Smooth muscle cell (in vitro differentiated cells): ENCODE measurements at regions not wholly inside any gene's neighbourhood (a gene's known extent, or its start where the extent isn't known, plus 50 kb on each side); places are given as distances from the start of the nearest gene placed in this dataset.

Source experiments
- DNase-seq: peaks from one replicate; lab custom pipeline; 2025; ENCODE audit not compliant: unreplicated experiment; lab: John Stamatoyannopoulos, UW
- H2AFZ ChIP-seq: fragments of 200-600 bp; sonication (generic); 2 replicates; pipeline ENCODE4 v1.6.0; 2016; ENCODE audit warnings: antibody characterized with exemption, low read depth, mild to moderate bottlenecking
- H3F3A ChIP-seq: fragments of 200-600 bp; sonication (generic); 2 replicates; pipeline ENCODE4 v1.6.0; 2017; ENCODE audit warnings: antibody characterized with exemption, low read depth
- H3K27ac ChIP-seq: fragments of 200-600 bp; sonication (generic); 2 replicates; pipeline ENCODE4 v1.5.1; 2016; ENCODE audit warnings: low read depth, mild to moderate bottlenecking
- H3K27me3 ChIP-seq: fragments of 200-600 bp; sonication (generic); 2 replicates; pipeline ENCODE4 v1.6.1; 2016; ENCODE audit warnings: low read depth, mild to moderate bottlenecking
- H3K36me3 ChIP-seq: fragments of 200-600 bp; sonication (generic); 2 replicates; pipeline ENCODE4 v1.5.1; 2016; ENCODE audit warnings: low read depth
- H3K4me1 ChIP-seq: fragments of 200-600 bp; sonication (generic); 2 replicates; pipeline ENCODE4 v1.5.1; 2016; ENCODE audit warnings: low read depth
- H3K4me2 ChIP-seq: fragments of 200-600 bp; sonication (generic); 2 replicates; pipeline ENCODE4 v1.6.0; 2016; ENCODE audit warnings: mild to moderate bottlenecking
- H3K4me3 ChIP-seq: fragments of 200-600 bp; sonication (generic); 2 replicates; pipeline ENCODE4 v1.5.1; 2016; ENCODE audit warnings: mild to moderate bottlenecking
- H3K79me2 ChIP-seq: fragments of 200-600 bp; sonication (generic); 2 replicates; pipeline ENCODE4 v1.6.0; 2016; ENCODE audit warnings: low read depth, mild to moderate bottlenecking
- H3K9ac ChIP-seq: fragments of 200-600 bp; sonication (generic); 2 replicates; pipeline ENCODE4 v1.6.0; 2016; ENCODE audit warnings: low read depth
- H3K9me3 ChIP-seq: fragments of 200-600 bp; sonication (generic); replicated peaks from 2 replicates; pipeline ENCODE4 v1.5.1; 2016; ENCODE audit warnings: low read depth
- H4K20me1 ChIP-seq: fragments of 200-600 bp; sonication (generic); 2 replicates; pipeline ENCODE4 v1.6.0; 2016; ENCODE audit warnings: low read depth
- CTCF ChIP-seq: fragments of 200-600 bp; sonication (generic); IDR thresholded peaks from 2 replicates; pipeline ENCODE4 v1.5.1; 2017; ENCODE audit warnings: borderline replicate concordance, mild to moderate bottlenecking, antibody characterized with exemption; ENCODE audit not compliant: insufficient read depth, poor library complexity, severe bottlenecking
- WGBS: methylation state at CpG from one replicate; pipeline ENCODE4 v1.1.7; 2016; ENCODE audit warnings: low lambda C conversion rate; 5-methylcytosine and 5-hydroxymethylcytosine counted together

GRCh38 chr1:224809137-224809536 is 120.3 kb upstream of the DNAH14 start:
- Histone ChIP-seq H3F3A (no peaks in the 10 kb centered on the region), H3K79me2 (no peaks in the 10 kb centered on the region), H3K36me3 (no peaks in the 10 kb centered on the region), H3K4me3 (no peak overlapping the region), H3K27ac (no peak overlapping the region), H3K4me2 (no peak overlapping the region), H3K9me3 (no peaks in the 10 kb centered on the region), H3K9ac (no peak overlapping the region), H3K4me1 (no peaks in the 10 kb centered on the region), H4K20me1 (no peaks in the 10 kb centered on the region), H3K27me3 (no peaks in the 10 kb centered on the region), H2AFZ (no peak overlapping the region)
- 92% methylated on average over 5 of the region's 5 CpGs for WGBS
- no peak for TF ChIP-seq CTCF
- no peak for DNase-seq

- DNase-seq, result no peak
- 95% methylated on average over 4 of the region's 4 CpGs for WGBS
These were observed 119.9 kb upstream of the DNAH14 start for GRCh38 chr1:224809613-224810012.

GRCh38 chr1:224811564-224811963 is 117.9 kb upstream of the DNAH14 start:
- H3K9me3 ChIP-seq, result no peaks in the 10 kb centered on the region
- no peaks in the 10 kb centered on the region for H4K20me1 ChIP-seq
- no peak overlapping the region for H3K27ac ChIP-seq
- no peak for DNase-seq
- H3K79me2 ChIP-seq, result no peaks in the 10 kb centered on the region
- no peak overlapping the region for H3K9ac ChIP-seq
- H2AFZ ChIP-seq, result no peak overlapping the region
- H3K36me3 ChIP-seq, result no peaks in the 10 kb centered on the region
- 83% methylated on average over 7 of the region's 7 CpGs for WGBS
- no peak overlapping the region for H3K4me2 ChIP-seq
- H3F3A ChIP-seq, result no peaks in the 10 kb centered on the region
- no peak for TF ChIP-seq CTCF
- H3K4me1 ChIP-seq, result no peaks in the 10 kb centered on the region
- no peaks in the 10 kb centered on the region for H3K27me3 ChIP-seq
- no peak overlapping the region for H3K4me3 ChIP-seq

More at GRCh38 chr1:224809613-224810012, 119.9 kb upstream of the DNAH14 start:
- no peak overlapping the region for H3K27ac ChIP-seq
- TF ChIP-seq CTCF, result no peak
- no peak overlapping the region for H3K4me2 ChIP-seq
- no peaks in the 10 kb centered on the region for H3K27me3 ChIP-seq
- no peaks in the 10 kb centered on the region for H4K20me1 ChIP-seq
- no peak overlapping the region for H3K4me3 ChIP-seq
- no peak overlapping the region for H2AFZ ChIP-seq
- no peak overlapping the region for H3K9ac ChIP-seq
- no peaks in the 10 kb centered on the region for H3K9me3 ChIP-seq
- no peaks in the 10 kb centered on the region for H3K36me3 ChIP-seq
- no peaks in the 10 kb centered on the region for H3F3A ChIP-seq
- no peaks in the 10 kb centered on the region for H3K4me1 ChIP-seq
- H3K79me2 ChIP-seq, result no peaks in the 10 kb centered on the region

GRCh38 chr1:224815647-224816046 is 113.8 kb upstream of the DNAH14 start:
- Histone ChIP-seq H2AFZ (no peak overlapping the region), H3K4me3 (no peak overlapping the region), H3K79me2 (no peaks in the 10 kb centered on the region), H4K20me1 (no peaks in the 10 kb centered on the region), H3K4me1 (no peaks in the 10 kb centered on the region), H3K36me3 (no peaks in the 10 kb centered on the region), H3K9ac (no peak overlapping the region), H3K27me3 (no peaks in the 10 kb centered on the region), H3K4me2 (no peak overlapping the region), H3K27ac (no peak overlapping the region), H3F3A (no peaks in the 10 kb centered on the region), H3K9me3 (no peaks in the 10 kb centered on the region)
- 87% methylated on average over 2 of the region's 2 CpGs for WGBS
- no peak for DNase-seq
- no peak for TF ChIP-seq CTCF
